Chondrocyte (in vitro differentiated cells): ENCODE measurements at regions not wholly inside any gene's neighbourhood (a gene's known extent, or its start where the extent isn't known, plus 50 kb on each side); places are given as distances from the start of the nearest gene placed in this dataset.
"Not testable (repeated sequence)": the region's sequence is repeated elsewhere in the genome, so short reads cannot be mapped to it uniquely, and the experiment has no call there.

Experiments used
- DNase-seq: peaks from one replicate; pipeline ENCODE4 v3.0.0; 2021; ENCODE audit warnings: mixed read lengths, low spot score
- H3K27ac Mint-ChIP-seq: one replicate; pipeline ENCODE4 v1.8.0; 2021; ENCODE audit warnings: mild to moderate bottlenecking, moderate library complexity, mixed read lengths; ENCODE audit not compliant: unreplicated experiment
- H3K27me3 Mint-ChIP-seq: 2 replicates; pipeline ENCODE4 v1.8.0; 2021; ENCODE audit warnings: low read depth, mixed read lengths
- H3K36me3 Mint-ChIP-seq: 2 replicates; pipeline ENCODE4 v1.8.0; 2021; ENCODE audit warnings: low read depth, mixed read lengths
- H3K4me1 Mint-ChIP-seq: 2 replicates; pipeline ENCODE4 v1.8.0; 2021; ENCODE audit warnings: low read depth, mild to moderate bottlenecking, mixed read lengths
- H3K4me3 Mint-ChIP-seq: one replicate; pipeline ENCODE4 v1.8.0; 2021; ENCODE audit warnings: mild to moderate bottlenecking, moderate library complexity, mixed read lengths; ENCODE audit not compliant: unreplicated experiment
- H3K9me3 Mint-ChIP-seq: 2 replicates; pipeline ENCODE4 v1.8.0; 2021; ENCODE audit warnings: low read depth, mixed read lengths
- CTCF ChIP-seq: fragments of 200-600 bp; sonication (generic); IDR thresholded peaks from 2 replicates; pipeline ENCODE4 v1.5.0; 2021; ENCODE audit warnings: antibody characterized with exemption, mild to moderate bottlenecking, moderate library complexity

GRCh38 chr2:59353306-59353921 is 1112.3 kb upstream of the FANCL start:
- Mint-ChIP-seq H3K4me1 (no peaks in the 10 kb centered on the region), H3K36me3 (no peaks in the 10 kb centered on the region), H3K27ac (no peak overlapping the region), H3K9me3 (no peaks in the 10 kb centered on the region), H3K27me3 (peaks cover 6% of the 10 kb centered on the region), H3K4me3 (no peak overlapping the region)
- DNase-seq: no peak
- TF ChIP-seq CTCF: no peak

GRCh38 chr2:59342166-59342565 is 1101.0 kb upstream of the FANCL start:
- TF ChIP-seq CTCF: no peak
- no peaks in the 10 kb centered on the region for H3K36me3 Mint-ChIP-seq
- H3K9me3 Mint-ChIP-seq: no peaks in the 10 kb centered on the region
- H3K4me1 Mint-ChIP-seq: no peaks in the 10 kb centered on the region
- H3K27me3 Mint-ChIP-seq: peaks cover 19% of the 10 kb centered on the region
- H3K4me3 Mint-ChIP-seq: no peak overlapping the region
- no peak overlapping the region for H3K27ac Mint-ChIP-seq
- DNase-seq: no peak

- H3K27ac Mint-ChIP-seq: no peak overlapping the region
- no peak overlapping the region for H3K4me3 Mint-ChIP-seq
- TF ChIP-seq CTCF: no peak
- no peaks in the 10 kb centered on the region for H3K36me3 Mint-ChIP-seq
- H3K9me3 Mint-ChIP-seq: no peaks in the 10 kb centered on the region
- DNase-seq: no peak
- peaks cover 19% of the 10 kb centered on the region for H3K27me3 Mint-ChIP-seq
- no peaks in the 10 kb centered on the region for H3K4me1 Mint-ChIP-seq
These were observed 1098.7 kb upstream of the FANCL start for GRCh38 chr2:59339837-59340207.

DNA sequence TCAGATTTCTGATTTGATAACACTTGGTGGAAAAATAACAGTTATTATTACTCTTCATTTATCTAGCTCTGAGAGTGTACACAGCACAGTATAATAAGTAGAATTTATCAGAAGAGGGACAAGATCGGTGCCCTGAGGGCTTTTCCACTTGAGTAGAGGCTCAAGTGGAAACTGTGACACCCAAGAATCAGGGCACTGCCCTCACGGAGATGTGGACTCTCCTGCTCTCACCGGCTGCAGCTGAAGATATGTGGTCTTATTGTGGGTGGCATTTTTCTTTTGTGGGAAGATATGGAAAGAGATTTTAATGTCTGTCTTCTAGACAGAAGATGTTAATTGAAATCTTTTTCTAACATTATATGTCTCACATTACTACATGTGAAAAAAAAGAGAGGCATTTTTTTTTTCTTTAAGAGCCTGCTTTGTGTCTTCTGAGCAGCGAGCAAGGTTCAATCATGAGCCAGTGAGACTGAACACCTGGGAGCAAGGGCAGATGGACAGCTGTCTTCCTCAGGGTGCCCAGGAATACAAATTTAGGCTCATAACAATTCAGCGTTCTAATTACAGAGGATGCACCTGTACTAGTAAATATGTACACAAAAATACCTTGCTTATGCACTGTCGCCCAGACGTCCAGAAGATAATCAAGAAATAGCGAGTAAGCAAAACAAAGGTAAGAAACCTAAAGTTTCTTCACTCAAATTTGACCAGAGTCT is 1098.2 kb upstream of the FANCL start:
- Mint-ChIP-seq H3K27ac (no peak overlapping the region), H3K9me3 (no peaks in the 10 kb centered on the region), H3K27me3 (peaks cover 19% of the 10 kb centered on the region), H3K4me3 (no peak overlapping the region), H3K4me1 (no peaks in the 10 kb centered on the region), H3K36me3 (no peaks in the 10 kb centered on the region)
- DNase-seq: no peak
- no peak for TF ChIP-seq CTCF

DNA sequence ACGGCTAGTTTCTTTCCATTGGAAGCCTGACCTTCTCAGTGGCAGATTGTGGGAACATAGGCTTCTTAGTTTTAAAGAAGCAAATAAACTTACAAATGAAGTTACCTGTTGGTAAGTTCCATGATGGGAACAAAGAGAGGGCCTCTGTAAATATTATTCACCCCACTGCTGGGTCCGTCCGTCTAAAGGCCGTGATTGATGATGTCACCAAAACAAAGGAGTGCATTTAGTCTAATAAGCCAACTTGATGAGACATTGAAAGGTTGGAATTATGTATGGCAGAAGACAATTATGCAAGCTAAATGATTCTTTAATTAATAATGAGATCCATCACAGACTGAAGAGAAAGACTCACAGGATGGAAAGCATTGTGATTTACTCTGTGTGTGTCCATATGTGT is 1091.9 kb upstream of the FANCL start:
- no peak overlapping the region for H3K4me3 Mint-ChIP-seq
- H3K27me3 Mint-ChIP-seq: no peaks in the 10 kb centered on the region
- H3K9me3 Mint-ChIP-seq: peaks cover 4% of the 10 kb centered on the region
- no peak overlapping the region for H3K27ac Mint-ChIP-seq
- DNase-seq: no peak
- H3K4me1 Mint-ChIP-seq: no peaks in the 10 kb centered on the region
- no peak for TF ChIP-seq CTCF
- no peaks in the 10 kb centered on the region for H3K36me3 Mint-ChIP-seq

DNA sequence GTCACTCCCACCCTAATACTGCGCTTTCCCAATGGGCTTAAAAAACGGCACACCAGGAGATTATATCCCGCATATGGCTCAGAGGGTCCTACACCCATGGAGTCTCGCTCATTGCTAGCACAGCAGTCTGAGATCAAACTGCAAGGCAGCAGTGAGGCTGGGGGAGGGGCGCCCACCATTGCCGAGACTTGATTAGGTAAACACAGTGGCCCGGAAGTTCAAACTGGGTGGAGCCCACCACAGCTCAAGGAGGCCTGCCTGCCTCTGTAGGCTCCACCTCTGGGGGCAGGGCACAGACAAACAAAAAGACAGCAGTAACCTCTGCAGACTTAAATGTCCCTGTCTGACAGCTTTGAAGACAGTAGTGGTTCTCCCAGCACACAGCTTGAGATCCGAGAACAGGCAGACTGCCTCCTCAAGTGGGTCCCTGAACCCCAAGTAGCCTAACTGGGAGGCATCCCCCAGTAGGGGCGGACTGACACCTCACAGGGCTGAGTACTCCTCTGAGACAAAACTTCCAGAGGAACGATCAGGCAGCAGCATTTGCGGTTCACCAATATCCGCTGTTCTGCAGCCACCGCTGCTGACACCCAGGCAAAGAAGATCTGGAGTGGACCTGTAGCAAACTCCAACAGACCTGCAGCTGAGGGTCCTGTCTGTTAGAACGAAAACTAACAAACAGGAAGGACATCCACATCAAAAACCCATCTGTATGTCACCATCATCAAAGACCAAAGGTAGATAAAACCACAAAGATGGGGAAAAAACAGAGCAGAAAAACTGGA is 1085.6 kb upstream of the FANCL start:
- not testable (repeated sequence) for H3K4me1 Mint-ChIP-seq, H3K27me3 Mint-ChIP-seq, H3K27ac Mint-ChIP-seq, H3K4me3 Mint-ChIP-seq, H3K36me3 Mint-ChIP-seq, DNase-seq, H3K9me3 Mint-ChIP-seq
